Brain microvascular endothelial cell (primary cell): ENCODE measurements at regions not wholly inside any gene's neighbourhood (a gene's known extent, or its start where the extent isn't known, plus 50 kb on each side); places are given as distances from the start of the nearest gene placed in this dataset.

Experiments
- DNase-seq: peaks from one replicate; pipeline ENCODE4 v3.0.0-alpha.2; 2020
- H3K27ac ChIP-seq: fragments of 250-450 bp; sonication (Bioruptor Pico); 2 replicates; pipeline ENCODE4 v1.5.1; 2020; ENCODE audit warnings: mild to moderate bottlenecking, moderate library complexity
- H3K27me3 ChIP-seq: fragments of 250-450 bp; sonication (Bioruptor Pico); replicated peaks from 2 replicates; pipeline ENCODE4 v1.5.1; 2020; ENCODE audit warnings: mild to moderate bottlenecking
- H3K36me3 ChIP-seq: fragments of 250-450 bp; sonication (Bioruptor Pico); replicated peaks from 2 replicates; pipeline ENCODE4 v1.5.1; 2020; ENCODE audit warnings: mild to moderate bottlenecking
- H3K4me3 ChIP-seq: 2 replicates; pipeline ENCODE4 v1.5.1; 2011; ENCODE audit warnings: low read depth, mild to moderate bottlenecking, control low read depth, low read length, moderate library complexity
- in situ Hi-C: cut with HindIII; loops from 2 replicates; pipeline ENCODE4 v1.10.0; 2017; ENCODE audit warnings: low sequenced_read_pairs, low pct_ligation_motif_present
- TF ChIP-seq, protein P1 (sequence below): IDR thresholded peaks from 2 replicates; pipeline ENCODE4 v1.5.1; 2011; ENCODE audit warnings: low read depth, mild to moderate bottlenecking, moderate library complexity, low read length, control low read depth, inconsistent platforms; ENCODE audit errors: missing control alignments

GRCh38 chr10:4645836-4646235, 180.2 kb upstream of the AKR1E2 start:
- in situ Hi-C loops, result no loop called here
- no peak for DNase-seq
- Histone ChIP-seq H3K36me3 (no peaks in the 10 kb centered on the region), H3K4me3 (no peak overlapping the region), H3K27ac (no peak overlapping the region), H3K27me3 (no peaks in the 10 kb centered on the region)
- TF ChIP-seq, protein P1, sequence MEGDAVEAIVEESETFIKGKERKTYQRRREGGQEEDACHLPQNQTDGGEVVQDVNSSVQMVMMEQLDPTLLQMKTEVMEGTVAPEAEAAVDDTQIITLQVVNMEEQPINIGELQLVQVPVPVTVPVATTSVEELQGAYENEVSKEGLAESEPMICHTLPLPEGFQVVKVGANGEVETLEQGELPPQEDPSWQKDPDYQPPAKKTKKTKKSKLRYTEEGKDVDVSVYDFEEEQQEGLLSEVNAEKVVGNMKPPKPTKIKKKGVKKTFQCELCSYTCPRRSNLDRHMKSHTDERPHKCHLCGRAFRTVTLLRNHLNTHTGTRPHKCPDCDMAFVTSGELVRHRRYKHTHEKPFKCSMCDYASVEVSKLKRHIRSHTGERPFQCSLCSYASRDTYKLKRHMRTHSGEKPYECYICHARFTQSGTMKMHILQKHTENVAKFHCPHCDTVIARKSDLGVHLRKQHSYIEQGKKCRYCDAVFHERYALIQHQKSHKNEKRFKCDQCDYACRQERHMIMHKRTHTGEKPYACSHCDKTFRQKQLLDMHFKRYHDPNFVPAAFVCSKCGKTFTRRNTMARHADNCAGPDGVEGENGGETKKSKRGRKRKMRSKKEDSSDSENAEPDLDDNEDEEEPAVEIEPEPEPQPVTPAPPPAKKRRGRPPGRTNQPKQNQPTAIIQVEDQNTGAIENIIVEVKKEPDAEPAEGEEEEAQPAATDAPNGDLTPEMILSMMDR, result no peak

DNA sequence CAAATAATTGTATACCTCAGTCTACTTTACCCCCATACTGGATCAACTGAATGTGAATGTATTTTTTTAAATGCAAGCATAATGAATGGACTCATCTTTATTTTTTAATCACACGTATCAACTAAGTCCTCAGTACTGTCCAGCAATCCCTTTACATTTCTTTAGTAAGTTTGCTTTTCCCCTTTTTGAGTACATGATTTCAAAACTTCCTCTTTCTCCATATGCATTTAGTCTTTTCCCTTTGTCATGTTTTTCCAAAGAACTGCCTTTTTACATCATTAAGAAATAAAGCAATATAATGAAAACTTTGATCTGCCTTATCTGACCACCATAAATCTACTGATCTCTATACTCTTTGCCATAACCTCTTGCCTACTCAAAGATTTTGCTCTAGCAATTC, 182.5 kb upstream of the AKR1E2 start:
- no peak for DNase-seq
- Histone ChIP-seq H3K27me3 (no peaks in the 10 kb centered on the region), H3K27ac (no peak overlapping the region), H3K4me3 (no peak overlapping the region), H3K36me3 (no peaks in the 10 kb centered on the region)
- TF ChIP-seq, protein P1, result no peak
- in situ Hi-C loops, result no loop called here

- TF ChIP-seq, protein P1, result no peak
- in situ Hi-C loops, result no loop called here
- H3K4me3 ChIP-seq, result no peak overlapping the region
- no peaks in the 10 kb centered on the region for H3K27me3 ChIP-seq
- no peak overlapping the region for H3K27ac ChIP-seq
- H3K36me3 ChIP-seq, result no peaks in the 10 kb centered on the region
- DNase-seq, result no peak
Observed at GRCh38 chr10:4639960-4640359, 186.0 kb upstream of the AKR1E2 start.

DNA sequence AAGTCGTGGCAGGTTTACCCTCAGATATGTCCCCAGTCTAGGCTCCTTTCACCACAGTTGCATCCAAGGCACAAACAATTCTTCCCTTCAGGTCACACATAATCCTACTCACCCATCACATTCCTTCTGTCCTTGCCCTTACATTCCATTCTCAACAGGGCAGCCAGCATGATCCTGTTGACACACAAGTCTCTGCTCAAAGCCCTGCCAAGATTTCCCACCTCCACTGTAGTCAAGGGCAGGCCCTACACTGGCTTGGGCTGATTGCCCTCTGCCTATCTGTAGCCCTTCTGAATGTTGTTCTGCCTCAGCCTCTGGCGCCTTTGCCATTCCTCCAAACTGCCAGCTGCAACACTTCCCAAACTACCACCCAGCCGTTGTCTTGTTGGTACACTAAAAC, 187.9 kb upstream of the AKR1E2 start:
- Histone ChIP-seq H3K36me3 (no peaks in the 10 kb centered on the region), H3K27ac (no peak overlapping the region), H3K4me3 (no peak overlapping the region), H3K27me3 (no peaks in the 10 kb centered on the region)
- TF ChIP-seq, protein P1, result no peak
- in situ Hi-C loops, result no loop called here
- DNase-seq, result no peak

- no peaks in the 10 kb centered on the region for H3K27me3 ChIP-seq
- in situ Hi-C loops, result no loop called here
- no peaks in the 10 kb centered on the region for H3K36me3 ChIP-seq
- H3K27ac ChIP-seq, result no peak overlapping the region
- no peak for DNase-seq
- H3K4me3 ChIP-seq, result no peak overlapping the region
- TF ChIP-seq, protein P1, result no peak
Observed at GRCh38 chr10:4637657-4638056, 188.3 kb upstream of the AKR1E2 start.

GRCh38 chr10:4635883-4636282, 190.1 kb upstream of the AKR1E2 start:
- DNase-seq, result no peak
- Histone ChIP-seq H3K36me3 (no peaks in the 10 kb centered on the region), H3K27ac (no peak overlapping the region), H3K27me3 (no peaks in the 10 kb centered on the region), H3K4me3 (no peak overlapping the region)
- in situ Hi-C loops, result no loop called here
- TF ChIP-seq, protein P1, result no peak
